ENCODE measurements at regions not wholly inside any gene's neighbourhood (a gene's known extent, or its start where the extent isn't known, plus 50 kb on each side); places are given as distances from the start of the nearest gene placed in this dataset.

DNA sequence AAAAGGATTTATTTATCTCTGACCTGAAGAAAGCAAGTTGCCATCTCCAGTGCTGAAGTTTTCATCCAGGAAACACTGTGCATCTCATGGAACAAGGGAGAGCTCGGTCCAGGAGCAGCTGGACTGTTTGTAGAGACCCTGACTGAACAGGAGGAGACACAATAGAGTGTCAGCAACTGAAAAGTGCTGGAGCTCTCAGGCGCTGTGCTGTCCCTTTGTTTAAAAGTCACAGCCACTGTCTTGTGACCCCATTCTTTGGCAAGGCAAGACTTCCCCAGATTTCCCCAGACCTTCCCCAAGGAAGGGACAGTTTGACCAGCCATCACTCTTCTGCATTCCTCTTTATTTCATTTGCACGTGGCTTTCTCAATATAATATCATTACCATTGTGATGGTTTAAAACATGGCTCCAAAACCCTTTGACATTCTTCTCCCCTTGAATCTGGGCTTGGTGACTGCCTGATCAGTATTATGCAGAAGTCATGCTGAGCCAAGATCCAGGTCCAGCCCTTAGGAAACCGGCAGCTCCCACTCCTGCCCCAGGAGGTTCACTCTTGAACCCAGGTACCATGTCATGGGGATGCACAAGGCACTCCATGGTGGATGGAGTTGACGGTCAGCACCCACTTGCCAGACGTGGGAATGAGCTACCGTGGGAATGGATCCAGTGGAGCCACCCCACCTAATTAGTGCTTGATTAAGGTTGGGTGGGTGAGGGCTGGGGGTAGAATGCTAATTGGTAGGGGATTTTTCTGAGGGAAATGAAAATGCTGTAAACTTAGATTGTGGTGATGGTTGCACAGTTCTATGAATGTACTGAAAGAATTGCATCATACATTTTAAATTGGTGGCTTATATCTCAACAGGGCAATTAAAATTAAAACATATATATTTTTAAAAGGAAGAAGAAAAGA is 497.9 kb upstream of the RAB6C start:
- no peak for TF ChIP-seq POLR2A (IDR thresholded peaks at IDR 0.05)
- TF ChIP-seq, protein P1, sequence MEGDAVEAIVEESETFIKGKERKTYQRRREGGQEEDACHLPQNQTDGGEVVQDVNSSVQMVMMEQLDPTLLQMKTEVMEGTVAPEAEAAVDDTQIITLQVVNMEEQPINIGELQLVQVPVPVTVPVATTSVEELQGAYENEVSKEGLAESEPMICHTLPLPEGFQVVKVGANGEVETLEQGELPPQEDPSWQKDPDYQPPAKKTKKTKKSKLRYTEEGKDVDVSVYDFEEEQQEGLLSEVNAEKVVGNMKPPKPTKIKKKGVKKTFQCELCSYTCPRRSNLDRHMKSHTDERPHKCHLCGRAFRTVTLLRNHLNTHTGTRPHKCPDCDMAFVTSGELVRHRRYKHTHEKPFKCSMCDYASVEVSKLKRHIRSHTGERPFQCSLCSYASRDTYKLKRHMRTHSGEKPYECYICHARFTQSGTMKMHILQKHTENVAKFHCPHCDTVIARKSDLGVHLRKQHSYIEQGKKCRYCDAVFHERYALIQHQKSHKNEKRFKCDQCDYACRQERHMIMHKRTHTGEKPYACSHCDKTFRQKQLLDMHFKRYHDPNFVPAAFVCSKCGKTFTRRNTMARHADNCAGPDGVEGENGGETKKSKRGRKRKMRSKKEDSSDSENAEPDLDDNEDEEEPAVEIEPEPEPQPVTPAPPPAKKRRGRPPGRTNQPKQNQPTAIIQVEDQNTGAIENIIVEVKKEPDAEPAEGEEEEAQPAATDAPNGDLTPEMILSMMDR (IDR thresholded peaks at IDR 0.05) = no peak

Measured in Peyer's patch (tissue), 4 donors.